ENCODE measurements at regions not wholly inside any gene's neighbourhood (a gene's known extent, or its start where the extent isn't known, plus 50 kb on each side); places are given as distances from the start of the nearest gene placed in this dataset.

DNA sequence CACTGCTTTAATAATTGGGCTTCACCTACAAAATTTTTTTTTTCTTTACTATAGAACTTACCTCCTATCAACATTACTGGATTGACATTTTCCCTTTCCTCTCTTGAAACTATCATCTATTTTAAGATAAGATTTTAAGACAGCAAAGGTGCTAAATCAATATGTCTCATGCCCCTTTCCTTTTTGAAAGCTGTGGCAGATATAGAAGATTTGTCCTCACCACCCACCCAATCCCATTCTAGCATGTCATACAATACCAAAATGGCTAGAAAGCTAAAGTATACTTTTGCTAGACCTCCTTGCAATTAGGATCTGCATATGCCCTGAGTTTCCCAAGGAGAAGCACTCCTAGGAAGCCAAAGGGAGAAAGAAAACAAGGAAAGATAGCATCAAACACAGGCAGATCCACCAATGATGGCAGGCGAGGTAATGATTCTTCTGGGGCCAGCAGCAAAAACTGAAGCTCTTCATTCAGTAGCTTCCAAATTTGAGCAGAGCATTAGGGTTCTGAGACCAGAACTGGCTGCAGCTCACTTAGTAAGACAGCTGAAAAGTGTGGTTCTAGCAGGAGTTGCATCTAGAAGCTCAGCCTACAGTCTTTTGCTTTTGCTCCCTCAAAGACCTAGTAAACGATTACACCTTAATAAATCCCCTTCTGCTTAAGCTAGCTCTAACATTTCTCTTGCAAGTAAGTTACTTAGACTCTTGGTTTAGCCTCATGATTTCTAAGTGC is 242.1 kb downstream of the ZEB2 start:
- H2BK12ac ChIP-seq (ENCODE audit: insufficient read length, low read depth, low read length), result no peak overlapping the region
- H3K79me2 ChIP-seq (ENCODE audit: insufficient read depth, low read length), result no peaks in the 10 kb centered on the region
- H3K4me1 Mint-ChIP-seq, result peaks cover 24 to 25% of the 10 kb centered on the region in 2 experiments

More for the DNA sequence above, 242.1 kb downstream of the ZEB2 start:
- WGBS (ENCODE audit: extremely low coverage, insufficient read length, low lambda C conversion rate), result no CpG with 5 or more reads among the region's 2 CpGs
- no peak overlapping the region for H4K91ac ChIP-seq (ENCODE audit: insufficient read length, low read depth, low read length)
- no peak overlapping the region for H3K4ac ChIP-seq (ENCODE audit: low read depth, low read length)
- no peak overlapping the region for H3K27ac ChIP-seq (ENCODE audit: insufficient read length, low read depth, low read length)
- no peaks in the 10 kb centered on the region; a peak in 1 of 5 replicates for H3K9me3 Mint-ChIP-seq
- H3K27ac Mint-ChIP-seq, result no peak overlapping the region
- H3K4me2 ChIP-seq (ENCODE audit: insufficient read depth, insufficient read length, low read length), result no peak overlapping the region
- H3K23me2 ChIP-seq (ENCODE audit: insufficient read length, low read depth, low read length, poor library complexity, severe bottlenecking), result no peaks in the 10 kb centered on the region
- H3K4me1 ChIP-seq (ENCODE audit: insufficient read depth, low read length), result peaks cover 3% of the 10 kb centered on the region; the same call in 1 of the 2 replicates
- no peak overlapping the region for H3K4me3 Mint-ChIP-seq
- no peak overlapping the region for H3K9ac ChIP-seq (ENCODE audit: extremely low read depth, insufficient read length, low read length)
- H2AK5ac ChIP-seq (ENCODE audit: insufficient read length, low read length), result no peak overlapping the region
- TF ChIP-seq, protein P1, sequence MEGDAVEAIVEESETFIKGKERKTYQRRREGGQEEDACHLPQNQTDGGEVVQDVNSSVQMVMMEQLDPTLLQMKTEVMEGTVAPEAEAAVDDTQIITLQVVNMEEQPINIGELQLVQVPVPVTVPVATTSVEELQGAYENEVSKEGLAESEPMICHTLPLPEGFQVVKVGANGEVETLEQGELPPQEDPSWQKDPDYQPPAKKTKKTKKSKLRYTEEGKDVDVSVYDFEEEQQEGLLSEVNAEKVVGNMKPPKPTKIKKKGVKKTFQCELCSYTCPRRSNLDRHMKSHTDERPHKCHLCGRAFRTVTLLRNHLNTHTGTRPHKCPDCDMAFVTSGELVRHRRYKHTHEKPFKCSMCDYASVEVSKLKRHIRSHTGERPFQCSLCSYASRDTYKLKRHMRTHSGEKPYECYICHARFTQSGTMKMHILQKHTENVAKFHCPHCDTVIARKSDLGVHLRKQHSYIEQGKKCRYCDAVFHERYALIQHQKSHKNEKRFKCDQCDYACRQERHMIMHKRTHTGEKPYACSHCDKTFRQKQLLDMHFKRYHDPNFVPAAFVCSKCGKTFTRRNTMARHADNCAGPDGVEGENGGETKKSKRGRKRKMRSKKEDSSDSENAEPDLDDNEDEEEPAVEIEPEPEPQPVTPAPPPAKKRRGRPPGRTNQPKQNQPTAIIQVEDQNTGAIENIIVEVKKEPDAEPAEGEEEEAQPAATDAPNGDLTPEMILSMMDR (conservative IDR thresholded peaks at IDR 0.05), result no peak
- H4K8ac ChIP-seq (replicated peaks; ENCODE audit: insufficient read length, low read depth, low read length), result no peak overlapping the region
- H3K79me1 ChIP-seq (ENCODE audit: insufficient read depth, low read depth, low read length, poor library complexity, severe bottlenecking), result no peaks in the 10 kb centered on the region
- H4K20me1 ChIP-seq (ENCODE audit: control insufficient read depth, insufficient read depth, insufficient read length), result no peaks in the 10 kb centered on the region
- H3T11ph ChIP-seq (ENCODE audit: low read length), result no peak overlapping the region
- peaks cover 0 to 4% (median 2%) of the 10 kb centered on the region in 3 experiments; a peak in 2 of 7 replicates for H3K36me3 Mint-ChIP-seq (ENCODE audit: insufficient read depth in 1 of 3, low read depth in 3 of 3)
- no peak overlapping the region for H2BK20ac ChIP-seq (ENCODE audit: low read depth, low read length, poor library complexity, severe bottlenecking)
- no peaks in the 10 kb centered on the region for H3K27me3 ChIP-seq (ENCODE audit: insufficient read depth, low read length)
- DNase-seq, result no peak
- H3K23ac ChIP-seq (ENCODE audit: insufficient read length, low read depth, low read length), result no peak overlapping the region
- no peak overlapping the region for H2AFZ ChIP-seq (ENCODE audit: low read length)
- no peak overlapping the region for H2BK120ac ChIP-seq (ENCODE audit: low read depth, low read length, poor library complexity, severe bottlenecking)
- no peak overlapping the region for H2BK15ac ChIP-seq (ENCODE audit: low read depth, low read length)
- H4K5ac ChIP-seq (ENCODE audit: insufficient read length, low read depth, low read length), result no peak overlapping the region
- no peak overlapping the region for H2BK5ac ChIP-seq (ENCODE audit: insufficient read length, low read length)
- H3K56ac ChIP-seq (ENCODE audit: insufficient read length, low read depth, low read length), result no peak overlapping the region
- H3K18ac ChIP-seq (ENCODE audit: insufficient read length, low read depth, low read length), result no peak overlapping the region
- no peaks in the 10 kb centered on the region for H3K27me3 Mint-ChIP-seq (ENCODE audit: low read depth)
- H3K9me3 ChIP-seq (ENCODE audit: control insufficient read depth, low read depth, low read length), result no peaks in the 10 kb centered on the region
- no peak overlapping the region for H3K14ac ChIP-seq (ENCODE audit: insufficient read depth, low read length)

All from H9 (cell line).